HEK293 (cell line): ENCODE measurements at regions not wholly inside any gene's neighbourhood (a gene's known extent, or its start where the extent isn't known, plus 50 kb on each side); places are given as distances from the start of the nearest gene placed in this dataset.

Experiments used
- CTCF ChIP-seq: fragments of 450-650 bp; formaldehyde crosslinking; IDR thresholded peaks from 2 replicates; pipeline ENCODE4 v1.5.1; 2016; ENCODE audit warnings: missing biosample characterization, missing genetic modification characterization
- GLI2 ChIP-seq: fragments of 450-650 bp; formaldehyde crosslinking; IDR thresholded peaks from 2 replicates; pipeline ENCODE4; 2017; ENCODE audit warnings: missing biosample characterization, missing genetic modification characterization, low read depth, borderline replicate concordance
- KLF16 ChIP-seq: fragments of 450-650 bp; formaldehyde crosslinking; IDR thresholded peaks from 2 replicates; pipeline ENCODE4 v1.5.1; 2017; ENCODE audit warnings: missing biosample characterization, missing genetic modification characterization
- KLF8 ChIP-seq: fragments of 450-650 bp; formaldehyde crosslinking; IDR thresholded peaks from 2 replicates; pipeline ENCODE4 v1.5.1; 2016; ENCODE audit warnings: missing biosample characterization, missing genetic modification characterization
- ZNF138 ChIP-seq: fragments of 450-650 bp; formaldehyde crosslinking; IDR thresholded peaks from 2 replicates; pipeline ENCODE4 v1.5.1; 2016; ENCODE audit warnings: missing biosample characterization, missing genetic modification characterization, borderline replicate concordance
- ZNF18 ChIP-seq: fragments of 450-650 bp; formaldehyde crosslinking; IDR thresholded peaks from 2 replicates; pipeline ENCODE4 v1.5.1; 2016; ENCODE audit warnings: missing biosample characterization, missing genetic modification characterization
- ZNF518A ChIP-seq: fragments of 450-650 bp; formaldehyde crosslinking; conservative IDR thresholded peaks from 2 replicates; pipeline ENCODE4 v1.5.1; 2016; ENCODE audit warnings: low read depth, missing biosample characterization, missing genetic modification characterization

GRCh38 chr5:2087980-2088379 lies 205.3 kb upstream of the IRX4 start:
- TF ChIP-seq KLF16 = no peak
- no peak for TF ChIP-seq ZNF138 (tag by site-specific recombination)
- TF ChIP-seq CTCF (tag by site-specific recombination) = no peak
- no peak for TF ChIP-seq KLF8
- no peak for TF ChIP-seq GLI2
- TF ChIP-seq ZNF518A (tag by site-specific recombination) = no peak
- no peak for TF ChIP-seq ZNF18 (tag by site-specific recombination)
